HL-60 (cell line): ENCODE measurements at regions not wholly inside any gene's neighbourhood (a gene's known extent, or its start where the extent isn't known, plus 50 kb on each side); places are given as distances from the start of the nearest gene placed in this dataset.
"Not testable (repeated sequence)": the region's sequence is repeated elsewhere in the genome, so short reads cannot be mapped to it uniquely, and the experiment has no call there.

ENCODE experiments used
- DNase-seq, 2 experiments: peaks; one replicate each; pipeline ENCODE4 v3.0.0-alpha.2; 2010 to 2020; ENCODE audit warnings: low read depth in 1 of 2, low spot score in 1 of 2
- H3K27ac ChIP-seq: fragments of 250-450 bp; sonication (Bioruptor Pico); replicated peaks from 2 replicates; pipeline ENCODE4 v1.5.1; 2020; ENCODE audit warnings: mild to moderate bottlenecking, moderate library complexity
- H3K27me3 ChIP-seq: fragments of 250-450 bp; sonication (Bioruptor Pico); 2 replicates; pipeline ENCODE4 v1.5.1; 2021; ENCODE audit warnings: mild to moderate bottlenecking, moderate library complexity; ENCODE audit not compliant: insufficient read depth, poor library complexity, severe bottlenecking
- H3K4me3 ChIP-seq: replicated peaks from 2 replicates; pipeline ENCODE4 v1.5.1; 2011; ENCODE audit warnings: mild to moderate bottlenecking, control low read depth, low read length; ENCODE audit not compliant: insufficient read depth
- GABPA ChIP-seq: IDR thresholded peaks from 2 replicates; pipeline ENCODE4 v1.6.1; 2012; ENCODE audit warnings: low read depth
- POLR2AphosphoS5 ChIP-seq: IDR thresholded peaks from 2 replicates; pipeline ENCODE4 v1.6.1; 2012; ENCODE audit warnings: low read depth
- SPI1 ChIP-seq: IDR thresholded peaks from 2 replicates; pipeline ENCODE4 v1.6.1; 2012; ENCODE audit warnings: low read depth, mild to moderate bottlenecking, borderline replicate concordance
- TF ChIP-seq, protein P1 (sequence below): IDR thresholded peaks from one replicate; pipeline ENCODE4 v1.5.1; 2011; ENCODE audit warnings: low read length, control low read depth, inconsistent platforms; ENCODE audit not compliant: insufficient read depth
- TF ChIP-seq, protein P2 (sequence below): IDR thresholded peaks from 2 replicates; pipeline ENCODE4 v1.6.1; 2012; ENCODE audit warnings: low read depth; ENCODE audit not compliant: insufficient replicate concordance

DNA sequence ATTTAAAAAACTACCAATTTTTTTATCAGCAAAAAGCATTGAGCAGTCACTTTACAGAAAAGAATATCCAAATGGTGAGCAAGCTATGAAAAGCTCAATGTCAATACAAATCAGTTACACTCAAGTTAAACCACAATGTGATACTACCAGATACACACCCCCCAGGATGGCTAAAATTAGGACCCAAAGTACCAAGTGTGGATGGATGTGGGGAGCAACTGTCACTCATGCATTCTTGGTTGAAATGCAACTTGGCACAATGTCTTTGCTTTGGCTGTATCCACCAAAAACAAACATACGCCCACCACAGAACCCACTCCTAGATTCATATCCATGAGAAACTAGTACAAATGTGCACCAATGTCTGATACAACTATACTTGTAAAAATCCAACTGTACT lies 120.0 kb upstream of the IRX1 start:
- TF ChIP-seq SPI1: no peak
- no peak for TF ChIP-seq GABPA
- no peaks in the 10 kb centered on the region for H3K27me3 ChIP-seq
- no peak overlapping the region for H3K27ac ChIP-seq
- no peak overlapping the region for H3K4me3 ChIP-seq
- DNase-seq: no peak

DNA sequence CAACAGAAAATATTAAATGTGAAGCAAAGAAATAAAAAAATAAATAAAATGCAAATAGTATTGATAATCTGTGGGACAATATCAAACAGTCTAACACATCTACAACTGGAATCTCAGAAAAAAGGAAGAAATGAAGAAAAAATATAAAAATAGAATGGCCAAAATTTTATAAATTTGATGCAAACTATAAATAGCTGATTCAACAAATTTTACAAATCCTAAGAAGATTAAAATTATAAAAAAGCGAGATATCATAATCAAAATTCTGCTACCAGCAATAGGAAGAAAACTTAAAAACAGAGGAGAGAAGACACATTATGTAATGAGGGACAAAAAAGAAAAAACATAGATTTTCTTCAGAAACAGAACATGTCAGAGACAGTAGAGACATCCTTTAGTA lies 129.2 kb upstream of the IRX1 start:
- Histone ChIP-seq H3K4me3 (no peak overlapping the region), H3K27ac (no peak overlapping the region), H3K27me3 (no peaks in the 10 kb centered on the region)
- DNase-seq: no peak
- TF ChIP-seq, protein P1, sequence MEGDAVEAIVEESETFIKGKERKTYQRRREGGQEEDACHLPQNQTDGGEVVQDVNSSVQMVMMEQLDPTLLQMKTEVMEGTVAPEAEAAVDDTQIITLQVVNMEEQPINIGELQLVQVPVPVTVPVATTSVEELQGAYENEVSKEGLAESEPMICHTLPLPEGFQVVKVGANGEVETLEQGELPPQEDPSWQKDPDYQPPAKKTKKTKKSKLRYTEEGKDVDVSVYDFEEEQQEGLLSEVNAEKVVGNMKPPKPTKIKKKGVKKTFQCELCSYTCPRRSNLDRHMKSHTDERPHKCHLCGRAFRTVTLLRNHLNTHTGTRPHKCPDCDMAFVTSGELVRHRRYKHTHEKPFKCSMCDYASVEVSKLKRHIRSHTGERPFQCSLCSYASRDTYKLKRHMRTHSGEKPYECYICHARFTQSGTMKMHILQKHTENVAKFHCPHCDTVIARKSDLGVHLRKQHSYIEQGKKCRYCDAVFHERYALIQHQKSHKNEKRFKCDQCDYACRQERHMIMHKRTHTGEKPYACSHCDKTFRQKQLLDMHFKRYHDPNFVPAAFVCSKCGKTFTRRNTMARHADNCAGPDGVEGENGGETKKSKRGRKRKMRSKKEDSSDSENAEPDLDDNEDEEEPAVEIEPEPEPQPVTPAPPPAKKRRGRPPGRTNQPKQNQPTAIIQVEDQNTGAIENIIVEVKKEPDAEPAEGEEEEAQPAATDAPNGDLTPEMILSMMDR: no peak
- TF ChIP-seq GABPA (no peak), SPI1 (no peak), POLR2AphosphoS5 (no peak)
- TF ChIP-seq, protein P2, sequence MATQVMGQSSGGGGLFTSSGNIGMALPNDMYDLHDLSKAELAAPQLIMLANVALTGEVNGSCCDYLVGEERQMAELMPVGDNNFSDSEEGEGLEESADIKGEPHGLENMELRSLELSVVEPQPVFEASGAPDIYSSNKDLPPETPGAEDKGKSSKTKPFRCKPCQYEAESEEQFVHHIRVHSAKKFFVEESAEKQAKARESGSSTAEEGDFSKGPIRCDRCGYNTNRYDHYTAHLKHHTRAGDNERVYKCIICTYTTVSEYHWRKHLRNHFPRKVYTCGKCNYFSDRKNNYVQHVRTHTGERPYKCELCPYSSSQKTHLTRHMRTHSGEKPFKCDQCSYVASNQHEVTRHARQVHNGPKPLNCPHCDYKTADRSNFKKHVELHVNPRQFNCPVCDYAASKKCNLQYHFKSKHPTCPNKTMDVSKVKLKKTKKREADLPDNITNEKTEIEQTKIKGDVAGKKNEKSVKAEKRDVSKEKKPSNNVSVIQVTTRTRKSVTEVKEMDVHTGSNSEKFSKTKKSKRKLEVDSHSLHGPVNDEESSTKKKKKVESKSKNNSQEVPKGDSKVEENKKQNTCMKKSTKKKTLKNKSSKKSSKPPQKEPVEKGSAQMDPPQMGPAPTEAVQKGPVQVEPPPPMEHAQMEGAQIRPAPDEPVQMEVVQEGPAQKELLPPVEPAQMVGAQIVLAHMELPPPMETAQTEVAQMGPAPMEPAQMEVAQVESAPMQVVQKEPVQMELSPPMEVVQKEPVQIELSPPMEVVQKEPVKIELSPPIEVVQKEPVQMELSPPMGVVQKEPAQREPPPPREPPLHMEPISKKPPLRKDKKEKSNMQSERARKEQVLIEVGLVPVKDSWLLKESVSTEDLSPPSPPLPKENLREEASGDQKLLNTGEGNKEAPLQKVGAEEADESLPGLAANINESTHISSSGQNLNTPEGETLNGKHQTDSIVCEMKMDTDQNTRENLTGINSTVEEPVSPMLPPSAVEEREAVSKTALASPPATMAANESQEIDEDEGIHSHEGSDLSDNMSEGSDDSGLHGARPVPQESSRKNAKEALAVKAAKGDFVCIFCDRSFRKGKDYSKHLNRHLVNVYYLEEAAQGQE: no peak

DNA sequence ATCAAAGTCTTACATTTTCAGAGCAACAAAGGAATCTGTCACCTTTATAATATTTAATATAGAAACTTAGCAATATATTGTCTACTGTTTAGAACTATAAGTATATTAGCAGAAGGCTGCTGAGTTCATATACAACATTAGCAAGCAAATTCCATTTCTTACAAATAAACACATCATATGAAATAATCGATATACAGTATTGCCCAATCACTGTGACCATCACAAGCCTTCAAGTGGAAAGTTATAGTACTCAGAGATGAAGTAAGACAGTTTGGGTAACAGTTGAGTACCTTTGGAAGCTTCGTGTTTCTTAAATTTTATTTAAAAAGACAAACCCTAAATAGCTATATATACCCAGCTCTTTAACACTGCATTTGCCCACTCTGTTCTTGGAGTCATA lies 135.2 kb upstream of the IRX1 start:
- no peak for DNase-seq
- H3K4me3 ChIP-seq: no peak overlapping the region
- no peaks in the 10 kb centered on the region for H3K27me3 ChIP-seq
- H3K27ac ChIP-seq: no peak overlapping the region
- TF ChIP-seq, protein P1: no peak
- TF ChIP-seq, protein P2: no peak

DNA sequence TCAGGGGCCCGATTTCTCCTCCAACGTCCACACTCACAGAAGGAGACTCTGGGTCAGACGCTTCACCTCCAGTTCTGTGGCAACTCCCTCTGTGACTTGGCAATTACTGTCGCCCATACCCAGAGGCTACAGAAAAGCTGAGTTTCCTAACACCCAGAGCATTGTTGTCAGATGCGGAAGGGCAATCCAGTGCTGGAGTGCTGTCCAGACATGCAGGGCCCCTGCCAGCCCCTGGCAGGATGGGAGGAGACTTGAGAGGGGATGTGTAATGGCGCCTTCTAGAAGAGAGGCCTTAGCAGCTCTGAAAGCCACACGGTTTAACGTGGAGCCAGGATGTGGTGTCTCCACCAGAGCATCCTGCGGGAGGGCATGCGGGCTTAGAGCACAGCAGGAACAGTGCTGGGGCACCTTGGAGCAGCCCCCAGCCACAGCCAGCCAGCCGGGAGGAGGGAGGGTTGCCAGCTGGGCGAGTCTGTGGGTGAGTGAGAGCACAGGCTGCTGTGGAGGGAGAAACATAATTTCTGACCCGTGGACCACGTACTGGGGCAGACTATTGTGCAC lies 139.4 kb upstream of the IRX1 start:
- Histone ChIP-seq H3K4me3 (no peak overlapping the region), H3K27me3 (no peaks in the 10 kb centered on the region), H3K27ac (no peak overlapping the region)
- no peak for DNase-seq
- TF ChIP-seq GABPA (no peak), SPI1 (no peak)
- TF ChIP-seq, protein P1: no peak

DNA sequence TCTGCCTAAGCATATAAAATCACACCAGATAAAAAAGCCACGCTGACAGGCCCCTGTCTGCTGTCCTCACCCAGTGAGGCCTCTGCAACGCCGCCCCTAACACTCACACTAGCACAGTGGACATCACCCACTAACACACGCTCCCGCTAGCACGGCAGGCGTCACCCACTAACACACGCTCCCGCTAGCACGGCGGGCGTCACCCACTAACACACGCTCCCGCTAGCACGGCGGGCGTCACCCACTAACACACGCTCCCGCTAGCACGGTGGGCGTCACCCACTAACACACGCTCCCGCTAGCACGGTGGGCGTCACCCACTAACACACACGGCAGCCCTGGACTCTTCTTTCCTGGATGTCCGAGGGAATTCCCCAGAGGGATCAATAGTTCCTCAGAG lies 141.6 kb upstream of the IRX1 start:
- DNase-seq, H3K27me3 ChIP-seq, H3K4me3 ChIP-seq, H3K27ac ChIP-seq: not testable (repeated sequence)
